A673 (cell line): ENCODE measurements at regions not wholly inside any gene's neighbourhood (a gene's known extent, or its start where the extent isn't known, plus 50 kb on each side); places are given as distances from the start of the nearest gene placed in this dataset.

Experiments used
- BruUV-seq: library from RNA; stranded (reverse); fragments of 400-500 nt; replicated peaks from 2 replicates; lab custom pipeline; 2021; lab: Mats Ljungman, UMichigan
- CTCF ChIA-PET: fragments of 300-600 bp; sonication (Branson Sonifier 250); formaldehyde crosslinking; loops from one replicate; lab custom pipeline; 2022; ENCODE audit warnings: antibody characterized with exemption; lab: Charles Lee
- POLR2A ChIA-PET: fragments of 300-600 bp; sonication (Branson Sonifier 250); formaldehyde crosslinking; loops from one replicate; lab custom pipeline; 2022; ENCODE audit warnings: antibody characterized with exemption; ENCODE audit not compliant: low non-redundant PET; lab: Charles Lee
- DNase-seq: peaks from one replicate; pipeline ENCODE4 v3.0.0-alpha.2; 2015; ENCODE audit warnings: low spot score
- H3K27ac ChIP-seq: fragments of 200-600 bp; sonication (generic); 2 replicates; pipeline ENCODE4 v1.5.1; 2016; ENCODE audit warnings: mixed run types, low read depth, mild to moderate bottlenecking, mixed read lengths, antibody characterized with exemption, low read length; ENCODE audit not compliant: poor library complexity, severe bottlenecking
- H3K27me3 ChIP-seq: fragments of 200-600 bp; sonication (generic); replicated peaks from 2 replicates; pipeline ENCODE4 v1.6.1; 2017; ENCODE audit warnings: mixed run types, low read depth, mild to moderate bottlenecking, mixed read lengths, antibody characterized with exemption, low read length; ENCODE audit not compliant: insufficient read depth, poor library complexity
- H3K36me3 ChIP-seq: fragments of 200-600 bp; sonication (generic); 2 replicates; pipeline ENCODE4 v1.6.1; 2016; ENCODE audit warnings: mixed run types, mild to moderate bottlenecking, mixed read lengths, antibody characterized with exemption, low read length; ENCODE audit not compliant: insufficient read depth, poor library complexity, severe bottlenecking
- H3K4me1 ChIP-seq: fragments of 200-600 bp; sonication (generic); 2 replicates; pipeline ENCODE4 v1.6.1; 2017; ENCODE audit warnings: mixed run types, mild to moderate bottlenecking, mixed read lengths, antibody characterized with exemption, low read length; ENCODE audit not compliant: insufficient read depth, poor library complexity, severe bottlenecking
- H3K4me3 ChIP-seq: fragments of 200-600 bp; sonication (generic); 2 replicates; pipeline ENCODE4 v1.5.1; 2016; ENCODE audit warnings: low read depth, mixed run types, mild to moderate bottlenecking, mixed read lengths, low read length; ENCODE audit not compliant: poor library complexity, severe bottlenecking
- H3K9me3 ChIP-seq: fragments of 200-600 bp; sonication (generic); 2 replicates; pipeline ENCODE4 v1.6.1; 2016; ENCODE audit warnings: mixed run types, low read depth, mild to moderate bottlenecking, mixed read lengths, antibody characterized with exemption, low read length; ENCODE audit not compliant: poor library complexity, severe bottlenecking
- CTCF ChIP-seq: fragments of 300-800, 200-600 bp; sonication (generic); conservative IDR thresholded peaks from 2 replicates; pipeline ENCODE4 v1.5.1; 2017; ENCODE audit warnings: low read depth, mild to moderate bottlenecking, antibody characterized with exemption, low read length, moderate library complexity, mixed read lengths
- EZH2 ChIP-seq: fragments of 200-600 bp; sonication (generic); IDR thresholded peaks from 2 replicates; pipeline ENCODE4 v1.6.1; 2017; ENCODE audit warnings: borderline replicate concordance, low read depth, mild to moderate bottlenecking, mixed read lengths, antibody characterized with exemption, low read length; ENCODE audit not compliant: poor library complexity, severe bottlenecking
- intact Hi-C: fragments of 100-400 bp; cut with micrococcal nuclease; formaldehyde crosslinking; loops from one replicate; pipeline ENCODE4 v1.10.0; 2022; ENCODE audit not compliant: unreplicated experiment

- intact Hi-C loops, result no loop called here
- CTCF ChIA-PET, result no interaction called here
- BruUV-seq, result no TSS peak
These were observed 601.1 kb upstream of the PRKX start for GRCh38 chrX:4314586-4314985.

GRCh38 chrX:4277122-4277521, 563.7 kb upstream of the PRKX start:
- Histone ChIP-seq H3K4me1 (no peaks in the 10 kb centered on the region), H3K27me3 (no peaks in the 10 kb centered on the region), H3K36me3 (no peaks in the 10 kb centered on the region), H3K9me3 (peaks cover 2% of the 10 kb centered on the region), H3K4me3 (no peak overlapping the region), H3K27ac (no peak overlapping the region)
- CTCF ChIA-PET, result interaction anchor here (1.1 kb wide), 1 partner anchor 315 kb away, joined by 5 read pairs; no protein-coding TSS in a partner anchor
- POLR2A ChIA-PET, result no interaction called here
- BruUV-seq, result no TSS peak
- TF ChIP-seq CTCF (peak; percentile 50; the same call in 1 of the 2 replicates), EZH2 (no peak)
- intact Hi-C loops, result no loop called here
- peak; percentile 51 for DNase-seq

More at GRCh38 chrX:4314586-4314985, 601.1 kb upstream of the PRKX start:
- Histone ChIP-seq H3K27me3 (no peaks in the 10 kb centered on the region), H3K36me3 (no peaks in the 10 kb centered on the region), H3K27ac (no peak overlapping the region), H3K4me3 (no peak overlapping the region), H3K9me3 (no peaks in the 10 kb centered on the region), H3K4me1 (no peaks in the 10 kb centered on the region)
- no peak for TF ChIP-seq EZH2
- TF ChIP-seq CTCF, result no peak
- DNase-seq, result no peak
- POLR2A ChIA-PET, result no interaction called here

GRCh38 chrX:4268676-4269075, 555.2 kb upstream of the PRKX start:
- TF ChIP-seq CTCF (0 out of 2 replicates have a peak, but pooled peaks have one; percentile 10), EZH2 (no peak)
- Histone ChIP-seq H3K4me1 (peaks cover 6% of the 10 kb centered on the region), H3K27me3 (no peaks in the 10 kb centered on the region), H3K36me3 (no peaks in the 10 kb centered on the region), H3K27ac (no peak overlapping the region), H3K9me3 (no peaks in the 10 kb centered on the region), H3K4me3 (no peak overlapping the region)
- BruUV-seq, result no TSS peak
- ChIA-PET POLR2A (no interaction called here), CTCF (no interaction called here)
- intact Hi-C loops, result no loop called here
- no peak for DNase-seq
